GM21390 (cell line): ENCODE measurements at regions not wholly inside any gene's neighbourhood (a gene's known extent, or its start where the extent isn't known, plus 50 kb on each side); places are given as distances from the start of the nearest gene placed in this dataset.
"Not testable (repeated sequence)": the region's sequence is repeated elsewhere in the genome, so short reads cannot be mapped to it uniquely, and the experiment has no call there.

Experiments used
- ATAC-seq: cut with Tn5 transposase; IDR thresholded peaks from one replicate; pipeline ENCODE4 v1.9.1; 2021; ENCODE audit not compliant: unreplicated experiment

- no peak for ATAC-seq
These were observed 157.3 kb upstream of the CHAC2 start for GRCh38 chr2:53610260-53610659.

GRCh38 chr2:53609551-53609950 is 158.1 kb upstream of the CHAC2 start:
- ATAC-seq, result no peak

- no peak for ATAC-seq
These were observed 159.3 kb upstream of the CHAC2 start for GRCh38 chr2:53608293-53608692.

- ATAC-seq, result no peak
These were observed 166.8 kb upstream of the CHAC2 start for GRCh38 chr2:53600815-53601214.

GRCh38 chr2:53586733-53587612 is 180.6 kb upstream of the CHAC2 start:
- not testable (repeated sequence) for ATAC-seq

GRCh38 chr2:53584986-53585385 is 182.6 kb upstream of the CHAC2 start:
- ATAC-seq, result no peak

GRCh38 chr2:53583583-53583982 is 184.0 kb upstream of the CHAC2 start:
- ATAC-seq, result no peak

GRCh38 chr2:53582556-53582955 is 185.0 kb upstream of the CHAC2 start:
- no peak for ATAC-seq

GRCh38 chr2:53576166-53576565 is 191.4 kb upstream of the CHAC2 start:
- no peak for ATAC-seq

- ATAC-seq, result no peak
These were observed 191.9 kb upstream of the CHAC2 start for GRCh38 chr2:53575721-53576124.

- no peak for ATAC-seq
These were observed 194.9 kb upstream of the CHAC2 start for GRCh38 chr2:53572696-53573095.

GRCh38 chr2:53569957-53570727 is 197.5 kb upstream of the CHAC2 start:
- ATAC-seq, result no peak

- ATAC-seq, result no peak
These were observed 199.1 kb upstream of the CHAC2 start for GRCh38 chr2:53568469-53568868.

GRCh38 chr2:53567073-53567472 is 200.5 kb upstream of the CHAC2 start:
- ATAC-seq, result no peak

GRCh38 chr2:53562407-53562806 is 205.2 kb upstream of the CHAC2 start:
- no peak for ATAC-seq

- ATAC-seq, result no peak
These were observed 206.4 kb upstream of the CHAC2 start for GRCh38 chr2:53561155-53561554.

- ATAC-seq, result no peak
These were observed 208.2 kb upstream of the CHAC2 start for GRCh38 chr2:53559302-53559966.

GRCh38 chr2:53558867-53559266 is 208.7 kb upstream of the CHAC2 start:
- no peak for ATAC-seq

- ATAC-seq, result no peak
These were observed 218.1 kb upstream of the CHAC2 start for GRCh38 chr2:53549497-53549896.

- no peak for ATAC-seq
These were observed 222.0 kb upstream of the CHAC2 start for GRCh38 chr2:53545604-53546003.

- ATAC-seq, result no peak
These were observed 222.6 kb upstream of the CHAC2 start for GRCh38 chr2:53544871-53545558.
